ENCODE measurements at regions not wholly inside any gene's neighbourhood (a gene's known extent, or its start where the extent isn't known, plus 50 kb on each side); places are given as distances from the start of the nearest gene placed in this dataset.

- no peak overlapping the region for H3K27ac Mint-ChIP-seq
- POLR2A ChIA-PET = no interaction called here
- CTCF ChIA-PET = no interaction called here
- no peaks in the 10 kb centered on the region for H3K27me3 Mint-ChIP-seq (ENCODE audit: low read depth)
- no peak overlapping the region for H3K4me3 Mint-ChIP-seq
- no peak for DNase-seq (ENCODE audit: low spot score)
- H3K4me1 Mint-ChIP-seq = peaks cover 16% of the 10 kb centered on the region
- ATAC-seq = no peak
- 0 out of 2 replicates have a peak, but pooled peaks cover 3% of the 10 kb centered on the region for H3K9me3 Mint-ChIP-seq
- no peaks in the 10 kb centered on the region for H3K36me3 Mint-ChIP-seq
- no peak for TF ChIP-seq E2F4 (CRISPR knock-in tag; IDR thresholded peaks at IDR 0.05; ENCODE audit: borderline replicate concordance, low read depth)
- TF ChIP-seq ZNF512 (CRISPR knock-in tag; IDR thresholded peaks at IDR 0.05; ENCODE audit: borderline replicate concordance) = peak; percentile 41; the same call in 1 of the 2 replicates
Observed at GRCh38 chr15:95716708-95717107, 613.8 kb upstream of the NR2F2 start.

DNA sequence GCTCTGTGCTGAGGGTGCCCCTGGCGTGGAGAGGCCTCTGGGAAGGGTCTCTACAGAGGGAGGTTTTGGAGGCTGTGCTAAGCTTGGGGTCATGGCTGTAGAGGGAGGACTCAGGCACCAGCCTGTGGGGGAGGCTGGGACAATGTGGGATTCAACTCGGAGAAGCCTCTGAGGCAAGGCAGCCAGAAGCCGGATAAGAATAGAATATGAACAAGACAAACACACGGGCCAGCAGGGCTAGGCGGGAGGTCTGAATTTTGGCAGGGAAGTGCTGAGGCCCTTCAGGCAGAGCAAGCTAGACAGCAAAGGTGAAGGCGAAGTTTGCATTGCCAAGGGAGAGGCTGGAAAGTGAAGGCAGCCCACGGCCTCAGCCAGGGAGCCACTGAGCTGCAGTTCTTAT, 612.1 kb upstream of the NR2F2 start:
- Mint-ChIP-seq H3K36me3 (no peaks in the 10 kb centered on the region), H3K4me1 (peaks cover 16% of the 10 kb centered on the region), H3K27ac (no peak overlapping the region), H3K9me3 (no peaks in the 10 kb centered on the region), H3K4me3 (no peak overlapping the region), H3K27me3 (ENCODE audit: low read depth) (no peaks in the 10 kb centered on the region)
- POLR2A ChIA-PET = no interaction called here
- TF ChIP-seq PREB (CRISPR knock-in tag; IDR thresholded peaks at IDR 0.05; ENCODE audit: borderline replicate concordance) (no peak), ZNF512 (CRISPR knock-in tag; IDR thresholded peaks at IDR 0.05; ENCODE audit: borderline replicate concordance) (no peak), ETV6 (CRISPR knock-in tag; IDR thresholded peaks at IDR 0.05) (no peak), NR1H2 (CRISPR knock-in tag; IDR thresholded peaks at IDR 0.05) (no peak), OVOL2 (CRISPR knock-in tag; IDR thresholded peaks at IDR 0.05; ENCODE audit: borderline replicate concordance) (no peak), EMX1 (CRISPR knock-in tag; IDR thresholded peaks at IDR 0.05) (no peak), E2F4 (CRISPR knock-in tag; IDR thresholded peaks at IDR 0.05; ENCODE audit: borderline replicate concordance, low read depth) (no peak), GTF2I (CRISPR knock-in tag; conservative IDR thresholded peaks at IDR 0.05) (no peak)
- TF ChIP-seq, protein P1, sequence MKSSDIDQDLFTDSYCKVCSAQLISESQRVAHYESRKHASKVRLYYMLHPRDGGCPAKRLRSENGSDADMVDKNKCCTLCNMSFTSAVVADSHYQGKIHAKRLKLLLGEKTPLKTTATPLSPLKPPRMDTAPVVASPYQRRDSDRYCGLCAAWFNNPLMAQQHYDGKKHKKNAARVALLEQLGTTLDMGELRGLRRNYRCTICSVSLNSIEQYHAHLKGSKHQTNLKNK (CRISPR knock-in tag; IDR thresholded peaks at IDR 0.05) = no peak
- CTCF ChIA-PET = no interaction called here
- ATAC-seq = peak; percentile 18; the same call in 1 of the 2 replicates
- DNase-seq (ENCODE audit: low spot score) = no peak

GRCh38 chr15:95724908-95725633, 605.4 kb upstream of the NR2F2 start:
- TF ChIP-seq ZNF423 (CRISPR knock-in tag; IDR thresholded peaks at IDR 0.05) (no peak), PREB (CRISPR knock-in tag; IDR thresholded peaks at IDR 0.05; ENCODE audit: borderline replicate concordance) (no peak), OVOL2 (CRISPR knock-in tag; IDR thresholded peaks at IDR 0.05; ENCODE audit: borderline replicate concordance) (no peak)
- TF ChIP-seq, protein P2, sequence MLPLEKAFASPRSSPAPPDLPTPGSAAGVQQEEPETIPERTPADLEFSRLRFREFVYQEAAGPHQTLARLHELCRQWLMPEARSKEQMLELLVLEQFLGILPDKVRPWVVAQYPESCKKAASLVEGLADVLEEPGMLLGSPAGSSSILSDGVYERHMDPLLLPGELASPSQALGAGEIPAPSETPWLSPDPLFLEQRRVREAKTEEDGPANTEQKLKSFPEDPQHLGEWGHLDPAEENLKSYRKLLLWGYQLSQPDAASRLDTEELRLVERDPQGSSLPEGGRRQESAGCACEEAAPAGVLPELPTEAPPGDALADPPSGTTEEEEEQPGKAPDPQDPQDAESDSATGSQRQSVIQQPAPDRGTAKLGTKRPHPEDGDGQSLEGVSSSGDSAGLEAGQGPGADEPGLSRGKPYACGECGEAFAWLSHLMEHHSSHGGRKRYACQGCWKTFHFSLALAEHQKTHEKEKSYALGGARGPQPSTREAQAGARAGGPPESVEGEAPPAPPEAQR (CRISPR knock-in tag; IDR thresholded peaks at IDR 0.05) = no peak
- CTCF ChIA-PET = no interaction called here
- no peak for ATAC-seq

More at GRCh38 chr15:95724908-95725633, 605.4 kb upstream of the NR2F2 start:
- no peak overlapping the region for H3K27ac Mint-ChIP-seq
- H3K27me3 Mint-ChIP-seq (ENCODE audit: low read depth) = no peaks in the 10 kb centered on the region
- no peak for DNase-seq (ENCODE audit: low spot score)
- no peak overlapping the region for H3K4me3 Mint-ChIP-seq
- POLR2A ChIA-PET = no interaction called here
- H3K36me3 Mint-ChIP-seq = no peaks in the 10 kb centered on the region
- H3K9me3 Mint-ChIP-seq = no peaks in the 10 kb centered on the region
- no peaks in the 10 kb centered on the region for H3K4me1 Mint-ChIP-seq
